Ovary (tissue), 7 donors: ENCODE measurements at regions not wholly inside any gene's neighbourhood (a gene's known extent, or its start where the extent isn't known, plus 50 kb on each side); places are given as distances from the start of the nearest gene placed in this dataset.

ENCODE experiments used
- DNase-seq, 5 donors: peaks; one replicate each; pipeline ENCODE4 v3.0.0-alpha.2; 2019 to 2020
- H3K27ac ChIP-seq, 2 donors: fragments of 200-600 bp; one replicate each; pipeline versions ENCODE4 v1.5.1 to v1.8.0; 2019 to 2022
- H3K27me3 ChIP-seq: fragments of 200-600 bp; one replicate; pipeline ENCODE4 v1.8.0; 2022
- H3K36me3 ChIP-seq: fragments of 200-600 bp; sonication (generic); one replicate; pipeline ENCODE4 v1.5.1; 2019
- H3K4me1 ChIP-seq: one replicate; pipeline ENCODE4 v1.8.1; 2013; ENCODE audit warnings: mild to moderate bottlenecking, moderate library complexity; ENCODE audit not compliant: insufficient read depth
- H3K4me3 ChIP-seq: fragments of 200-600 bp; sonication (generic); one replicate; pipeline ENCODE4 v1.5.1; 2017
- H3K9me3 ChIP-seq, 2 donors: fragments of 200-600 bp in 1 of 2; sonication (generic) in 1 of 2; one replicate each; pipeline versions ENCODE4 v1.5.1 to v1.8.1; 2013 to 2019; ENCODE audit warnings: mild to moderate bottlenecking in 1 of 2, moderate library complexity in 1 of 2
- EP300 ChIP-seq: sonication (generic); formaldehyde crosslinking; IDR thresholded peaks from one replicate; pipeline ENCODE4 v1.6.1; 2017; ENCODE audit warnings: antibody characterized with exemption
- POLR2A ChIP-seq: fragments of 450-650 bp; IDR thresholded peaks from one replicate; pipeline ENCODE4 v1.6.1; 2017; ENCODE audit warnings: antibody characterized with exemption, mild to moderate bottlenecking, moderate library complexity
- WGBS, 3 donors: extraction: QIAGEN DNeasy Blood & Tissue Kit in 1 of 3; methylation state at CpG; one replicate each; pipeline versions ENCODE4 v1.1.5 to v1.1.7; 2013 to 2017; 5-methylcytosine and 5-hydroxymethylcytosine counted together
- intact Hi-C, 4 donors: fragments of 100-400 bp; cut with DNase I; formaldehyde crosslinking; loops; one replicate each; pipeline versions ENCODE4 v1.11.0 to v1.15.1; 2022 to 2023
- TF ChIP-seq, protein P1 (sequence below), 3 donors: fragments of 450-650 bp in 2 of 3; fragments of 200-600 bp in 1 of 3; IDR thresholded peaks; one replicate each; pipeline versions ENCODE4 v1.5.1 to v1.8.0; 2016 to 2022; ENCODE audit warnings: antibody characterized with exemption in 3 of 3, mild to moderate bottlenecking in 1 of 3
- donor health status: DM: no; HTN: no; CAD: no; lungs with moderate emphysema.
- donor health status: DM: no; HTN: no; CAD: no.
- donor health status: Bipolar disorder and iron deficiency.
- donor health status: DM: no; HTN: no; CAD: no.
- donor health status: DM: yes; HTN: yes; CAD: no.

DNA sequence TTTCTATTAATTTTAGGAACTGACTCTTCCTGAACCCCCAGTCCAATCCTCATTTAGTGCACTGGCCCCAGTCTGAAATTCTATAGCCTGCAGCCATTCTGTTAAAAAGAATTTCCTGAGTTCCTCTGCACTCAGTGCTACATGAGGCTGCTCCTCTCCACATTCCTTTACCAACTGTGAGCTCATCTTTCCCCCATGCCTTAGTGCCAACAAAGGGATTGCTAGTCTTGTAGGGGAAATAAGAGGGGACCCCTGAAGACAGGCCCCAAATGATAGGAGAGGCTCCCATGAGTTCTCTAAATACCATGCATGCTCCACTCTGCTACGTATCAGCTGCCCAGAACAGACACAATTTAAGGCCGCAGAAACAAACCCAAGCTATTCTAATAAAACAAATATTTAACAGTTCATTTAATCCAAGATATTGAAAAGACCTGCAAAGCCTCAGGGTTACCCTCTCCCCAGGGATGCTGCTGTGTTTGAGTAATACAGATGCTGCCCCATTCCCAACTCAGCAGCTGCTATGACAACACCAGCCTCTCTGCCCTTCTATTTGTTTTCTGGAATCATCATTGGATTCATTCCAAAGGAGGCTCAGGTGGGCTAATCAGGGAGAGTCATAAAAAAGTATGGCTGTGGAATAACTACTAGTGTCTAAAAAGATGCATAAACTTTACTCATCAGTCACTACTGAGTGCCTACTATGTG lies 228.5 kb downstream of the TOX3 start:
- no peaks in the 10 kb centered on the region for H3K27me3 ChIP-seq
- no peaks in the 10 kb centered on the region for H3K4me1 ChIP-seq
- no peak overlapping the region for H3K27ac ChIP-seq
- no peak for DNase-seq
- no peaks in the 10 kb centered on the region for H3K9me3 ChIP-seq
- TF ChIP-seq EP300: no peak
- no peak for TF ChIP-seq POLR2A
- TF ChIP-seq, protein P1, sequence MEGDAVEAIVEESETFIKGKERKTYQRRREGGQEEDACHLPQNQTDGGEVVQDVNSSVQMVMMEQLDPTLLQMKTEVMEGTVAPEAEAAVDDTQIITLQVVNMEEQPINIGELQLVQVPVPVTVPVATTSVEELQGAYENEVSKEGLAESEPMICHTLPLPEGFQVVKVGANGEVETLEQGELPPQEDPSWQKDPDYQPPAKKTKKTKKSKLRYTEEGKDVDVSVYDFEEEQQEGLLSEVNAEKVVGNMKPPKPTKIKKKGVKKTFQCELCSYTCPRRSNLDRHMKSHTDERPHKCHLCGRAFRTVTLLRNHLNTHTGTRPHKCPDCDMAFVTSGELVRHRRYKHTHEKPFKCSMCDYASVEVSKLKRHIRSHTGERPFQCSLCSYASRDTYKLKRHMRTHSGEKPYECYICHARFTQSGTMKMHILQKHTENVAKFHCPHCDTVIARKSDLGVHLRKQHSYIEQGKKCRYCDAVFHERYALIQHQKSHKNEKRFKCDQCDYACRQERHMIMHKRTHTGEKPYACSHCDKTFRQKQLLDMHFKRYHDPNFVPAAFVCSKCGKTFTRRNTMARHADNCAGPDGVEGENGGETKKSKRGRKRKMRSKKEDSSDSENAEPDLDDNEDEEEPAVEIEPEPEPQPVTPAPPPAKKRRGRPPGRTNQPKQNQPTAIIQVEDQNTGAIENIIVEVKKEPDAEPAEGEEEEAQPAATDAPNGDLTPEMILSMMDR (IDR thresholded peaks at IDR 0.05): no peak
- 55 to 79% (median 68%) methylated on average over 2 of the region's 2 CpGs for WGBS, 3 donors
- no peaks in the 10 kb centered on the region for H3K36me3 ChIP-seq
- intact Hi-C loops: no loop called here
- H3K4me3 ChIP-seq: no peak overlapping the region

DNA sequence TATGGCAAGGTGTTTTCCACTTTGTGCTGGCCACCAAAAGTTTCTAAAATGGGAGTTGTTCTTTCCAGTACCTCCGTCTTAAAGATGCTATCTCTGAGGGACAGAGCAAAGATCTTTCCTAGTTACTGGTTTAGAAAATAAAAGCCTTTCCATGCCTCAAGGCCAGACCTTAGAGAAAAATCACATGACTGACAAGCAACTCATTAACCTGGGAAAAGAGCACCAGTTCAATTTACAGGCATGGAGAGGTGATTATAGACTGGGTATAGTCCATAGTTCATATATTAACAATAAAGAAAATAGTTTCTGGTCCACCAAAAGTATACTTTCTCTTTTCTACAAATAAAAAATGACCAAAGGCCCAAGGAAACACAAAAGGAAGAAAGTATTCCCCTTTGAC lies 230.7 kb downstream of the TOX3 start:
- TF ChIP-seq, protein P1 (IDR thresholded peaks at IDR 0.05): no peak
- TF ChIP-seq POLR2A (no peak), EP300 (no peak)
- intact Hi-C loops: no loop called here
- Histone ChIP-seq H3K9me3 (no peaks in the 10 kb centered on the region), H3K27me3 (no peaks in the 10 kb centered on the region), H3K27ac (no peak overlapping the region), H3K4me3 (no peak overlapping the region), H3K36me3 (no peaks in the 10 kb centered on the region), H3K4me1 (no peaks in the 10 kb centered on the region)
- no peak for DNase-seq
- 55 to 74% (median 69%) methylated on average over 1 of the region's 1 CpG for WGBS, 3 donors

- no peaks in the 10 kb centered on the region for H3K27me3 ChIP-seq
- no peaks in the 10 kb centered on the region for H3K36me3 ChIP-seq
- no peak overlapping the region for H3K4me3 ChIP-seq
- DNase-seq: no peak
- H3K27ac ChIP-seq: no peak overlapping the region
- H3K4me1 ChIP-seq: no peaks in the 10 kb centered on the region
- TF ChIP-seq POLR2A (no peak), EP300 (no peak)
- TF ChIP-seq, protein P1 (IDR thresholded peaks at IDR 0.05): no peak
- intact Hi-C loops: no loop called here
- no peaks in the 10 kb centered on the region for H3K9me3 ChIP-seq
- 92 to 93% (median 93%) methylated on average over 1 of the region's 1 CpG for WGBS, 3 donors
These were observed 234.2 kb downstream of the TOX3 start for GRCh38 chr16:52312716-52313115.

GRCh38 chr16:52309446-52310416 lies 237.2 kb downstream of the TOX3 start:
- WGBS, 3 donors: 74 to 77% (median 77%) methylated on average over 6 of the region's 6 CpGs
- H3K4me3 ChIP-seq: no peak overlapping the region
- no peak for DNase-seq
- TF ChIP-seq EP300: no peak
- TF ChIP-seq, protein P1 (IDR thresholded peaks at IDR 0.05): no peak
- TF ChIP-seq POLR2A: no peak
- H3K27me3 ChIP-seq: no peaks in the 10 kb centered on the region
- no peaks in the 10 kb centered on the region for H3K36me3 ChIP-seq
- H3K4me1 ChIP-seq: no peaks in the 10 kb centered on the region
- intact Hi-C loops: no loop called here
- no peaks in the 10 kb centered on the region for H3K9me3 ChIP-seq
- no peak overlapping the region for H3K27ac ChIP-seq
